ENCODE measurements at regions not wholly inside any gene's neighbourhood (a gene's known extent, or its start where the extent isn't known, plus 50 kb on each side); places are given as distances from the start of the nearest gene placed in this dataset.

- no peak for TF ChIP-seq CTCF (IDR thresholded peaks at IDR 0.05)
- TF ChIP-seq POLR2A (IDR thresholded peaks at IDR 0.05; ENCODE audit: low read depth), result no peak
- TF ChIP-seq POLR2AphosphoS5 (IDR thresholded peaks at IDR 0.05), result no peak
- TF ChIP-seq EP300 (IDR thresholded peaks at IDR 0.05), result no peak
Measured at GRCh38 chr1:29523136-29523535, 286.8 kb downstream of the PTPRU start.

Measured in esophagus muscularis mucosa (tissue), 4 donors.